Activated naive CD4-positive, alpha-beta T cell treated with anti-CD3 and anti-CD28 coated beads, Interleukin-2, amount 50 U/mL, for 24 hours (primary cell): ENCODE measurements at regions not wholly inside any gene's neighbourhood (a gene's known extent, or its start where the extent isn't known, plus 50 kb on each side); places are given as distances from the start of the nearest gene placed in this dataset.
"Not testable (repeated sequence)": the region's sequence is repeated elsewhere in the genome, so short reads cannot be mapped to it uniquely, and the experiment has no call there.

Source experiments
- H3K27ac Mint-ChIP-seq: one replicate; pipeline ENCODE4 v1.8.0; 2021; ENCODE audit warnings: mild to moderate bottlenecking, mixed read lengths
- H3K27me3 Mint-ChIP-seq: one replicate; pipeline ENCODE4 v1.8.0; 2021; ENCODE audit warnings: mixed read lengths
- H3K36me3 Mint-ChIP-seq: one replicate; pipeline ENCODE4 v1.8.0; 2021; ENCODE audit warnings: mixed read lengths
- H3K4me1 Mint-ChIP-seq: one replicate; pipeline ENCODE4 v1.8.0; 2021; ENCODE audit warnings: mixed read lengths
- H3K4me3 Mint-ChIP-seq: one replicate; pipeline ENCODE4 v1.8.0; 2021; ENCODE audit warnings: mild to moderate bottlenecking, mixed read lengths
- H3K9me3 Mint-ChIP-seq: one replicate; pipeline ENCODE4 v1.8.0; 2021; ENCODE audit warnings: mixed read lengths

GRCh38 chr10:33914746-33915145 lies 580.3 kb upstream of the NRP1 start:
- no peaks in the 10 kb centered on the region for H3K4me1 Mint-ChIP-seq
- H3K9me3 Mint-ChIP-seq, result no peaks in the 10 kb centered on the region
- H3K27ac Mint-ChIP-seq, result no peak overlapping the region
- peaks cover 4% of the 10 kb centered on the region for H3K27me3 Mint-ChIP-seq
- H3K36me3 Mint-ChIP-seq, result no peaks in the 10 kb centered on the region
- no peak overlapping the region for H3K4me3 Mint-ChIP-seq

DNA sequence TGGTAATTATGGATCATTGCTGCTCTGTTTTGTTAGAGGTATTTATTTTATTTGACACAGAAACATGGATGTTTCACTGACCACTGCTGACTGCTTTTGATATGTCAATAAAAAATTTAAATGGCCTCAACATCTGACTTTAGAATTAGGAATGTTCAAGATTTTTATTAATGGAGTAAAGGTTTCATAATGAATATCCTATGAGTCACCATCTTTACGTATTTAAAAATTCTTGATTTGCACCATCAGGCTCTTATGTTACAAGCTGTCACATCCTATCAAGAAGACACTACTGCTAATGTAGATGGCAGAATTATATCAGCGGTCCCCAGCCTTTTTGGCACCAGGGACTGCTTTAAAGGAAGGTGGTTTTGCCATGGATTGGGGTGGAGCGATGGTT lies 578.7 kb upstream of the NRP1 start:
- Mint-ChIP-seq H3K4me3 (no peak overlapping the region), H3K27me3 (peaks cover 4% of the 10 kb centered on the region), H3K4me1 (no peaks in the 10 kb centered on the region), H3K9me3 (no peaks in the 10 kb centered on the region), H3K36me3 (no peaks in the 10 kb centered on the region), H3K27ac (no peak overlapping the region)

GRCh38 chr10:33909476-33909875 lies 575.0 kb upstream of the NRP1 start:
- not testable (repeated sequence) for H3K27me3 Mint-ChIP-seq, H3K9me3 Mint-ChIP-seq, H3K27ac Mint-ChIP-seq, H3K4me3 Mint-ChIP-seq, H3K36me3 Mint-ChIP-seq, H3K4me1 Mint-ChIP-seq

DNA sequence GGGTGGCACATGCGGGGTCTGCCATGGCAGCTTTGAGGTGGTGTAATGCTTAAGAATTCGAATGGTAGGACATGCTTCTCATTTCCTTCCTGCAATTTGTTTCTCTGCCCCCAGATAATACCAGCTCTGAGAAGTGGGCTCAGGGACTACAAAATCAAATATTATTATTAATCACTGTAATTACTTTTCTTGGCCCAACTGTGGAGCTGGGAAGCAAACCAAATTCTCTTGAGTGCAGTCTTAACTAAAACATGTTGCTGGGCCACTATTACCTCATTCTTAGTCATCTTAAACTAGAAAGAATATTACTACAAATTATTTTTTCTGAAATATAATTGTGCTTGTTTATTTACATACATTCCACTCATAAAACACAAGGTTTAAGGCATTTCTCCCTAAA lies 566.7 kb upstream of the NRP1 start:
- Mint-ChIP-seq H3K9me3 (no peaks in the 10 kb centered on the region), H3K27ac (no peak overlapping the region), H3K36me3 (no peaks in the 10 kb centered on the region), H3K27me3 (peaks cover 2% of the 10 kb centered on the region), H3K4me1 (no peaks in the 10 kb centered on the region), H3K4me3 (no peak overlapping the region)

DNA sequence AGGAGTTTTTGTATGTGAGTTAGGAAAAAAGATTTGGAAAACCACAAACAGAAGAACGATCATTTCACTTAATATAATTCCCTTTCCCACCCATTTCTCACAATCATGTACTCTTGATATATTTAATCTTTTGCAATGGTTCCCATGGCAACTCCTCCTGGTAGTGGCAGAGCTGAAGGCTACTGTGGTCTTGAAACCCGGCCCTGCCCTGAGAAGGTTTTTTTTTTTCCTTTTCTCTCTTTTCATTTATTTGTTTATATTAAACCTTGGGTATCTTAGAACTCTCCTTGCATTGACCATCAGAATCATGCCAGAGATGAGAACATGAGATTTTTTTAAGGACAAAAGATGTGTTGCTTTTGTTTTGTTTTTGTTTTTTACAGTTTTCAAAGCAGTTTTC lies 566.1 kb upstream of the NRP1 start:
- no peaks in the 10 kb centered on the region for H3K4me1 Mint-ChIP-seq
- H3K9me3 Mint-ChIP-seq, result no peaks in the 10 kb centered on the region
- H3K36me3 Mint-ChIP-seq, result no peaks in the 10 kb centered on the region
- H3K27me3 Mint-ChIP-seq, result peaks cover 2% of the 10 kb centered on the region
- H3K4me3 Mint-ChIP-seq, result no peak overlapping the region
- no peak overlapping the region for H3K27ac Mint-ChIP-seq

GRCh38 chr10:33899578-33900531 lies 565.4 kb upstream of the NRP1 start:
- Mint-ChIP-seq H3K9me3 (no peaks in the 10 kb centered on the region), H3K36me3 (no peaks in the 10 kb centered on the region), H3K27ac (no peak overlapping the region), H3K27me3 (peaks cover 2% of the 10 kb centered on the region), H3K4me1 (no peaks in the 10 kb centered on the region), H3K4me3 (no peak overlapping the region)

DNA sequence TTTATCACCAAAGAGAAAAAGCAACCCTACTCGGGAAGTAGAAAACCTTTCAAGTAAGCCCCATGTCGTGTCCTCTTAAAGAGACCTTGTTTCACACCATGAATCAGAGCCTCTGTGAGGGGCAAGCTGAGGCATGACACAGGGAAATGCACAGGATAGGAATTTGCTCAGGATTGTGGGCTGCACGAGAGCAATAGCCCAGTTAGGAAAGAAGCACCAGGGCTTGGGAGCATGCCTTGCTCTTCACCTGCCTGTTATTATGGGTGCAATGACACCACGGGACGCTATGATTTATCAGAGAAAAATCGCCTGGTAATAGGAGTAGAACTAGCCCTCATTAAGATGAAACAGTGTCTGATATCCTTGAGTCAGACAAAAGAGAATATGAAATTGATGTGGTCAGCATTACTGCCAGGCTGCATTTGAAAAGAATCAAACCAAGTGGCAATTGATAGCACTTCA lies 562.9 kb upstream of the NRP1 start:
- H3K27me3 Mint-ChIP-seq, result peaks cover 3% of the 10 kb centered on the region
- H3K27ac Mint-ChIP-seq, result no peak overlapping the region
- no peaks in the 10 kb centered on the region for H3K36me3 Mint-ChIP-seq
- no peaks in the 10 kb centered on the region for H3K4me1 Mint-ChIP-seq
- H3K4me3 Mint-ChIP-seq, result no peak overlapping the region
- no peaks in the 10 kb centered on the region for H3K9me3 Mint-ChIP-seq

GRCh38 chr10:33893506-33893905 lies 559.0 kb upstream of the NRP1 start:
- no peak overlapping the region for H3K27ac Mint-ChIP-seq
- H3K4me1 Mint-ChIP-seq, result no peaks in the 10 kb centered on the region
- peaks cover 1% of the 10 kb centered on the region for H3K27me3 Mint-ChIP-seq
- H3K9me3 Mint-ChIP-seq, result no peaks in the 10 kb centered on the region
- H3K4me3 Mint-ChIP-seq, result no peak overlapping the region
- no peaks in the 10 kb centered on the region for H3K36me3 Mint-ChIP-seq

DNA sequence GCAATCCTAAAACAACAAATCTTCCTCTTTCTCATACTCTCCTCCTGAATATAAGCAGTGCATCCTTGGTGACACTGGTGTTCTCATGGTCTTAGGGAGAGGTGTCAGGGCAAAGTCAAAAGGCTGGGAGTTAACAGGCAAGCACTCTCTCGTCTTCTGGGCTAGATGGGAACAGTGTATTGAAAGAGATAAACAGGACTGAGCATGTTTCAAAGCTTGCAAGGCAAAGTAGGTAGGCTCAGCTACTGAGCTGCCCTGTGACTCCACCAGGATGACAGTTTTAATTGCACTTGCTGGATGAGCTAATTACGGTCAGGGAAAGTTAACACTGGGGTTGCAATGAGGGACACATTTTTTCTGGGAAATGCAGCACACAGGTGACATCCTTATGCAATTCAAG lies 554.9 kb upstream of the NRP1 start:
- H3K27me3 Mint-ChIP-seq, result peaks cover 1% of the 10 kb centered on the region
- no peaks in the 10 kb centered on the region for H3K36me3 Mint-ChIP-seq
- no peak overlapping the region for H3K4me3 Mint-ChIP-seq
- H3K9me3 Mint-ChIP-seq, result no peaks in the 10 kb centered on the region
- no peak overlapping the region for H3K27ac Mint-ChIP-seq
- no peaks in the 10 kb centered on the region for H3K4me1 Mint-ChIP-seq

DNA sequence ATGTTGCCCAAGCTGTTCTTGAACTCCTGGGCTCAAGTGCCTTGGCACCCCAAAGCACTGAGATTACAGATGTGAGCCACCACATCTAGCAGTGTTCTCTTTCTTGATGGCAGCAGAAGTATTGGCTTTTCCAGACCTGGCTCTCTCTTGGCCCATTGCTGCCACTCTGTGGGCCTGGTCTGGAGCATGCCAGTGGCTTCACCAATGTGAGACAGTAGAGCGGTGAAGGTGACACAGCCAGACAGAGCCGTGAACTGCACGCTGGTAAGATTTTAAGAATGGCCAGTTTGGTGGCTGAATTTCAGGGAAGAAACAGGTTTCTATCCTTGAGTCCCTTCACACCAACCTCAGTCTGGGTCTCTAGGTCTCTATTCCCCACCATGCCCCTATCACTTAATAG lies 552.7 kb upstream of the NRP1 start:
- no peak overlapping the region for H3K27ac Mint-ChIP-seq

GRCh38 chr10:33886299-33886698 lies 551.8 kb upstream of the NRP1 start:
- no peaks in the 10 kb centered on the region for H3K36me3 Mint-ChIP-seq
- no peaks in the 10 kb centered on the region for H3K9me3 Mint-ChIP-seq
- no peaks in the 10 kb centered on the region for H3K27me3 Mint-ChIP-seq
- H3K27ac Mint-ChIP-seq, result no peak overlapping the region
- H3K4me1 Mint-ChIP-seq, result no peaks in the 10 kb centered on the region
- H3K4me3 Mint-ChIP-seq, result no peak overlapping the region

More for the DNA sequence above, 552.7 kb upstream of the NRP1 start:
- Mint-ChIP-seq H3K9me3 (no peaks in the 10 kb centered on the region), H3K36me3 (no peaks in the 10 kb centered on the region), H3K27me3 (no peaks in the 10 kb centered on the region), H3K4me3 (no peak overlapping the region), H3K4me1 (no peaks in the 10 kb centered on the region)

DNA sequence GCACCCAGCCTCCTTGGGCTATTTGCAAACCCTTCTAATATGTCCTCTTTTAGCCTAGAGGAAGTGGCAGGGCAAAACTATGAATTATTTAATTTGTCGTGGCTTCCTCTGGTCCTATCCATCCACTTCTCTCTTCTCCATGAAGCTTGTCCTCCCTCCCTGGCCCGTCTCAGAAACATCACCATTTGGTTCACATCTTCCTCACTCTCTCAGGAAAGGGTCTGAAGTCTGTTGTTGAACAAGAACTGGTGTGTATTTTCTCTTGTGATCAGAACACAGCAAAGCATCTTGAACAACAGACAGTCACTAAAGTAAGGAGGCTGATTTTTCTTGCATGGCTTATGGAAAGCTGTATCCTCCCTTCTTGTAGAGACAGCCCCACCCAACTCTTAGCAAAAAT lies 550.1 kb upstream of the NRP1 start:
- Mint-ChIP-seq H3K4me1 (no peaks in the 10 kb centered on the region), H3K36me3 (no peaks in the 10 kb centered on the region), H3K4me3 (no peak overlapping the region), H3K27ac (no peak overlapping the region), H3K27me3 (no peaks in the 10 kb centered on the region), H3K9me3 (no peaks in the 10 kb centered on the region)

GRCh38 chr10:33883881-33884280 lies 549.4 kb upstream of the NRP1 start:
- Mint-ChIP-seq H3K36me3 (no peaks in the 10 kb centered on the region), H3K4me3 (no peak overlapping the region), H3K27ac (no peak overlapping the region), H3K9me3 (no peaks in the 10 kb centered on the region), H3K4me1 (no peaks in the 10 kb centered on the region), H3K27me3 (no peaks in the 10 kb centered on the region)

DNA sequence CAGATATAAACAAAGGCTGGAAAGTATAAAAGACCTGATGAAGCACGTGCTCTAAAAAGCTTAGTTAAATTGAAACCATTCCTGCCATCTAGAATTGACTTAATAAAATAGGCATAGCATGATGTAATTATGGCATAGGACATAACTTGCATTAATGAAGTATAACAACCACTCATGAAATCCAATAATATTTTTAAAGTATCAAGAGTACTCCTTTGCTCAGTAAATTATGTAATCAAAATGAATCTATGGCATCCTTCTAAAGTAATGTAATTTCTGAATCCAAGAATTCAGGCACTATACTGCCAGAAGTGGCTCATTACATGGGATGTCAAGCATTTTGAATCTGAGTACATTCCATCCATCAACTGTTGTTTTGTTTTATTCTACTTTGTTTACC lies 548.5 kb upstream of the NRP1 start:
- no peaks in the 10 kb centered on the region for H3K27me3 Mint-ChIP-seq
- H3K9me3 Mint-ChIP-seq, result no peaks in the 10 kb centered on the region
- H3K4me1 Mint-ChIP-seq, result no peaks in the 10 kb centered on the region
- no peak overlapping the region for H3K4me3 Mint-ChIP-seq
- H3K27ac Mint-ChIP-seq, result no peak overlapping the region
- H3K36me3 Mint-ChIP-seq, result no peaks in the 10 kb centered on the region

- Mint-ChIP-seq H3K27me3 (peaks cover 2% of the 10 kb centered on the region), H3K27ac (no peak overlapping the region), H3K9me3 (peaks cover 6% of the 10 kb centered on the region), H3K4me1 (no peaks in the 10 kb centered on the region), H3K4me3 (no peak overlapping the region), H3K36me3 (no peaks in the 10 kb centered on the region)
Measured at GRCh38 chr10:33880291-33880690, 545.8 kb upstream of the NRP1 start.

DNA sequence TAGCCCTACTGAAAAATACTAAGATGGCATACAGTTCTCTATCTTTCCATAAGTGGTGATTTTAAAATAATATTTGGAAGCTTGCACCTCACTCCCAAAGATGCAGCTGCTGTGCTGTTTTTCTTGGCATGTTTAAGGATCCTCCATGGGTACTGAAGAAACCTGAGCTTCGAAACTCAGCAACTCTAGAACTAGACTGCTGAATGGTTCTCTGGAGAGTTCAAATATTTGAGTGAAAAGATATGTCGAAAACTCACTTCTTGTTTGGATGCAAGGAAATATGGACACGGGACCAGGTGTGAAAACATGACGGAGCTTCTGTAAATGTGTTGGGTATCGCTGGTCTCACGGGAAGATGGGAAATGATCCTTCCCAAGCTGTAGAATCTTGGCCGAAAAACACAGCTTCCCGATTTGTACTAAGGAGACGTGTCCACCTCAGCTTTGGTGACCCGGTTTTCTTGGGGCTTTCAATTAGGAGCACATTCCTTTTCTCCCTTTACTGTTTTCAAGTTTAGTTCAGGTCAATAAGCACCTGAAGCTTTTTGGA lies 543.8 kb upstream of the NRP1 start:
- Mint-ChIP-seq H3K4me1 (no peaks in the 10 kb centered on the region), H3K27ac (no peak overlapping the region), H3K9me3 (peaks cover 6% of the 10 kb centered on the region), H3K4me3 (no peak overlapping the region), H3K36me3 (no peaks in the 10 kb centered on the region), H3K27me3 (peaks cover 2% of the 10 kb centered on the region)
